GM21367 (cell line): ENCODE measurements at regions not wholly inside any gene's neighbourhood (a gene's known extent, or its start where the extent isn't known, plus 50 kb on each side); places are given as distances from the start of the nearest gene placed in this dataset.

ENCODE experiments used
- ATAC-seq: cut with Tn5 transposase; IDR thresholded peaks from one replicate; pipeline ENCODE4 v1.9.1; 2021; ENCODE audit not compliant: unreplicated experiment

DNA sequence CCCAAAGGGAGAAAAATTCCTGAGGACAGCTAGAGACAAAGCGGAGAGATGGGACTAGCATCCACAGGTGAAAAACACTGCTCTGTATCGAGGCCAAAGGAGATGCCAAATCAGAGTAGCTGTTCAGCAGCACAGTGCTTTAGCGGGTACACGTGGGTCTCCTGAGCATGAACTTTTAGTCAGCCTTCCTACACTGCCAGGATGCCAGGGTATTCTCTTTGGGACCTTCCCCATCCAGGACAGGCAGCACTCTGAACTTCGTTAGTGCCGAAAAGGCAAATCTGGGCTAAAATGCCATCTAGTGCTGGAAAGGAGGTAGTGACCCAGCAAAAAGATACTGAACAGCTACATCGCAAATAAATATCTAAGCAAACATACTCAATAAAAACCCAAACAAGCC lies 64.9 kb downstream of the C6orf58 start:
- peak; percentile 94 for ATAC-seq
